OCI-LY1 (cell line): ENCODE measurements at regions not wholly inside any gene's neighbourhood (a gene's known extent, or its start where the extent isn't known, plus 50 kb on each side); places are given as distances from the start of the nearest gene placed in this dataset.
"Not testable (repeated sequence)": the region's sequence is repeated elsewhere in the genome, so short reads cannot be mapped to it uniquely, and the experiment has no call there.

Experiments
- H2AFZ ChIP-seq: fragments of 200-600 bp; sonication (generic), shearing (Covaris generic); 2 replicates; pipeline ENCODE4 v1.6.0; 2014; ENCODE audit warnings: antibody characterized with exemption, mild to moderate bottlenecking, low read length
- H3F3A ChIP-seq: fragments of 200-600 bp; sonication (generic), shearing (Covaris generic); 2 replicates; pipeline ENCODE4 v1.6.0; 2014; ENCODE audit warnings: mild to moderate bottlenecking, antibody characterized with exemption, low read length, moderate library complexity; ENCODE audit not compliant: insufficient read depth
- H3K27ac ChIP-seq: fragments of 200-600 bp; sonication (generic); 2 replicates; pipeline ENCODE4 v1.5.1; 2014; ENCODE audit warnings: low read length, mixed run types, mild to moderate bottlenecking, low read depth; ENCODE audit not compliant: poor library complexity, severe bottlenecking
- H3K27me3 ChIP-seq: fragments of 200-600 bp; sonication (generic); 2 replicates; pipeline ENCODE4 v1.6.0; 2014; ENCODE audit warnings: antibody characterized with exemption, mild to moderate bottlenecking, low read length, moderate library complexity; ENCODE audit not compliant: insufficient read depth
- H3K36me3 ChIP-seq: fragments of 200-600 bp; sonication (generic); 2 replicates; pipeline ENCODE4 v1.6.1; 2014; ENCODE audit warnings: mild to moderate bottlenecking, antibody characterized with exemption, low read length, moderate library complexity, mixed read lengths; ENCODE audit not compliant: insufficient read depth
- H3K4me1 ChIP-seq: fragments of 200-600 bp; sonication (generic); 2 replicates; pipeline ENCODE4 v1.5.1; 2014; ENCODE audit warnings: mild to moderate bottlenecking, low read length, moderate library complexity; ENCODE audit not compliant: insufficient read depth, severe bottlenecking
- H3K4me2 ChIP-seq: fragments of 200-600 bp; sonication (generic), shearing (Covaris generic); 2 replicates; pipeline ENCODE4 v1.6.1; 2014; ENCODE audit warnings: low read length
- H3K4me3 ChIP-seq: fragments of 200-600 bp; sonication (generic); 2 replicates; pipeline ENCODE4 v1.5.1; 2014; ENCODE audit warnings: low read length, low read depth, mild to moderate bottlenecking, mixed read lengths; ENCODE audit not compliant: poor library complexity, severe bottlenecking
- H3K79me2 ChIP-seq: fragments of 200-600 bp; shearing (Covaris generic); 2 replicates; pipeline ENCODE4 v1.6.1; 2016; ENCODE audit warnings: mixed run types, low read length, mixed read lengths; ENCODE audit not compliant: insufficient read depth
- H3K9ac ChIP-seq: fragments of 200-600 bp; sonication (generic), shearing (Covaris generic); 2 replicates; pipeline ENCODE4 v1.6.1; 2014; ENCODE audit warnings: mild to moderate bottlenecking, low read length, mixed read lengths
- H3K9me2 ChIP-seq: fragments of 200-600 bp; sonication (generic), shearing (Covaris generic); 2 replicates; pipeline ENCODE4 v1.6.1; 2014; ENCODE audit warnings: low read depth, mild to moderate bottlenecking, low read length, mixed read lengths
- H3K9me3 ChIP-seq: fragments of 200-600 bp; shearing (Covaris generic); 2 replicates; pipeline ENCODE4 v1.6.1; 2014; ENCODE audit warnings: low read length, mixed read lengths
- H4K20me1 ChIP-seq: fragments of 200-600 bp; sonication (generic), shearing (Covaris generic); 2 replicates; pipeline ENCODE4 v1.6.0; 2016; ENCODE audit warnings: mild to moderate bottlenecking, low read length; ENCODE audit not compliant: insufficient read depth
- EZH2 ChIP-seq: fragments of 200-600 bp; sonication (generic), shearing (Covaris generic); IDR thresholded peaks from 2 replicates; pipeline ENCODE4 v1.8.0; 2017; ENCODE audit warnings: borderline replicate concordance, mixed run types, mild to moderate bottlenecking, antibody characterized with exemption, low read length, moderate library complexity, mixed read lengths
- TF ChIP-seq, protein P1 (sequence below): fragments of 200-600 bp; sonication (generic), shearing (Covaris generic); IDR thresholded peaks from 2 replicates; pipeline ENCODE4 v1.5.1; 2017; ENCODE audit warnings: mild to moderate bottlenecking, antibody characterized with exemption, low read length, moderate library complexity, mixed read lengths

DNA sequence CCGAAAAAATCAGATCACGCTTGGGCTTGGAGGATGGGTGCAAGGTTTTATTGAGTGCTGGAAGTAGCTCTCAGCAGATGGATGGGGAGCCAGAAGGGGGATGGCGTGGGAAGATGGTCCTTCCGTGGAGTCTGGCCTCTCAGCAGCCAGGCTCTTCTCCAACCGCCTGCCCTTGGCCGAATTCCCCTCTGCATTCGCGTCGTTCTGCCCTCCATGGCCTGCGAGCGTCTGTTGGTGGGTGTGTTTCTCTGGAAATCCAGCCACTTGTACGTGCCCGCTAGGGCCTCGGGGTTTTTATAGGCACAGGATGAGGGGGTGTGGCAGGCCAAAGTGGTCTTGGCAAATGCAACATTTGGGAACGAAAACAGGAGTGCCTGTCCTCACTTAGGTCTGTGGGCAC lies 815.2 kb downstream of the TSN start:
- no peak for TF ChIP-seq EZH2
- TF ChIP-seq, protein P1, sequence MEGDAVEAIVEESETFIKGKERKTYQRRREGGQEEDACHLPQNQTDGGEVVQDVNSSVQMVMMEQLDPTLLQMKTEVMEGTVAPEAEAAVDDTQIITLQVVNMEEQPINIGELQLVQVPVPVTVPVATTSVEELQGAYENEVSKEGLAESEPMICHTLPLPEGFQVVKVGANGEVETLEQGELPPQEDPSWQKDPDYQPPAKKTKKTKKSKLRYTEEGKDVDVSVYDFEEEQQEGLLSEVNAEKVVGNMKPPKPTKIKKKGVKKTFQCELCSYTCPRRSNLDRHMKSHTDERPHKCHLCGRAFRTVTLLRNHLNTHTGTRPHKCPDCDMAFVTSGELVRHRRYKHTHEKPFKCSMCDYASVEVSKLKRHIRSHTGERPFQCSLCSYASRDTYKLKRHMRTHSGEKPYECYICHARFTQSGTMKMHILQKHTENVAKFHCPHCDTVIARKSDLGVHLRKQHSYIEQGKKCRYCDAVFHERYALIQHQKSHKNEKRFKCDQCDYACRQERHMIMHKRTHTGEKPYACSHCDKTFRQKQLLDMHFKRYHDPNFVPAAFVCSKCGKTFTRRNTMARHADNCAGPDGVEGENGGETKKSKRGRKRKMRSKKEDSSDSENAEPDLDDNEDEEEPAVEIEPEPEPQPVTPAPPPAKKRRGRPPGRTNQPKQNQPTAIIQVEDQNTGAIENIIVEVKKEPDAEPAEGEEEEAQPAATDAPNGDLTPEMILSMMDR, result no peak
- no peaks in the 10 kb centered on the region for H3K9me2 ChIP-seq
- no peaks in the 10 kb centered on the region for H3K27me3 ChIP-seq
- H3K9me3 ChIP-seq, result no peaks in the 10 kb centered on the region
- H3F3A ChIP-seq, result no peaks in the 10 kb centered on the region
- no peak overlapping the region for H3K4me2 ChIP-seq
- H3K4me3 ChIP-seq, result no peak overlapping the region
- H2AFZ ChIP-seq, result no peak overlapping the region
- H3K27ac ChIP-seq, result no peak overlapping the region
- H4K20me1 ChIP-seq, result no peaks in the 10 kb centered on the region
- H3K79me2 ChIP-seq, result no peaks in the 10 kb centered on the region
- H3K36me3 ChIP-seq, result no peaks in the 10 kb centered on the region
- no peak overlapping the region for H3K9ac ChIP-seq
- no peaks in the 10 kb centered on the region for H3K4me1 ChIP-seq

DNA sequence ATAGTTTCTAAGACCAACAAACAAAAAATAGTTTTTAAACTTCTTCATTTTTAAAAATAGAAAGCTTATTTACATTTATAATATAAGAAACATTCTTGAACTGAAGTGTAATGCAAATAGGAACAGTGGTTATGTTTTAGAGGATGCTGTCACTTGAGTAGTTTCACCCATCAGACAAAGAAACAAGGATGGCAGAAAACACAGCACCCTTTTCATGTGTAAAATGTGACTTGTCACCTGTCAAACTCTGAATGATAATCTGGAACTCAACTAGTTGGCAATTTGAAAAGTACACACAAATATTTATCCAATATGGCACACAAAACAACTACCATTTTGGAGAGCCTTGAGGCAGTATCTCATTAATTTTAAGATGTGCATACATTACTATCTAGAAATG lies 816.0 kb downstream of the TSN start:
- H3K9me3 ChIP-seq, H3K4me1 ChIP-seq, H3K4me2 ChIP-seq, H4K20me1 ChIP-seq, H3K27me3 ChIP-seq, H3F3A ChIP-seq, H3K36me3 ChIP-seq, H3K79me2 ChIP-seq, H3K4me3 ChIP-seq, H2AFZ ChIP-seq, H3K9ac ChIP-seq, H3K27ac ChIP-seq, H3K9me2 ChIP-seq: not testable (repeated sequence)

DNA sequence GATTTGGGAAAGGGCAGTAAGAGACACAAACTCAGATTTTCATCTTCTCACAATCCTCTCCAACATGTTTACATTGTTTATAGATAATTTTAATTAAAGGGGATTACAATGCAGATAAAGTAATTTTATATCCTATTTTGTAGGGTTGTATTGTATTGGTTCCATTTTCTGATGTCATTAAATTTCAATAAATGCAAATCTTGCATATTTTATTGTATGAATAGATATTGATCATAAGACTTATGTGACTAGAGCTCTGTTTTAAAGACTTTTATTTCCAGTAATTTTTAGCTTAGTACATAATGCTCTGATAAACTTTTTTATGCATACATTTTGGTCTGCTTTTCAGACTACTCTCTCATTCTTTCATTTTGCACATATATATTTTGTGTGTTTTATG lies 819.6 kb downstream of the TSN start:
- no peaks in the 10 kb centered on the region for H3K36me3 ChIP-seq
- H4K20me1 ChIP-seq, result no peaks in the 10 kb centered on the region
- H3K79me2 ChIP-seq, result no peaks in the 10 kb centered on the region
- H3K27me3 ChIP-seq, result no peaks in the 10 kb centered on the region
- no peak overlapping the region for H3K4me3 ChIP-seq
- H3K27ac ChIP-seq, result no peak overlapping the region
- H3K4me2 ChIP-seq, result no peak overlapping the region
- TF ChIP-seq, protein P1, result no peak
- no peak for TF ChIP-seq EZH2
- no peaks in the 10 kb centered on the region for H3K9me2 ChIP-seq
- H3K9ac ChIP-seq, result no peak overlapping the region
- no peaks in the 10 kb centered on the region for H3K9me3 ChIP-seq
- no peak overlapping the region for H2AFZ ChIP-seq
- no peaks in the 10 kb centered on the region for H3K4me1 ChIP-seq
- no peaks in the 10 kb centered on the region for H3F3A ChIP-seq

DNA sequence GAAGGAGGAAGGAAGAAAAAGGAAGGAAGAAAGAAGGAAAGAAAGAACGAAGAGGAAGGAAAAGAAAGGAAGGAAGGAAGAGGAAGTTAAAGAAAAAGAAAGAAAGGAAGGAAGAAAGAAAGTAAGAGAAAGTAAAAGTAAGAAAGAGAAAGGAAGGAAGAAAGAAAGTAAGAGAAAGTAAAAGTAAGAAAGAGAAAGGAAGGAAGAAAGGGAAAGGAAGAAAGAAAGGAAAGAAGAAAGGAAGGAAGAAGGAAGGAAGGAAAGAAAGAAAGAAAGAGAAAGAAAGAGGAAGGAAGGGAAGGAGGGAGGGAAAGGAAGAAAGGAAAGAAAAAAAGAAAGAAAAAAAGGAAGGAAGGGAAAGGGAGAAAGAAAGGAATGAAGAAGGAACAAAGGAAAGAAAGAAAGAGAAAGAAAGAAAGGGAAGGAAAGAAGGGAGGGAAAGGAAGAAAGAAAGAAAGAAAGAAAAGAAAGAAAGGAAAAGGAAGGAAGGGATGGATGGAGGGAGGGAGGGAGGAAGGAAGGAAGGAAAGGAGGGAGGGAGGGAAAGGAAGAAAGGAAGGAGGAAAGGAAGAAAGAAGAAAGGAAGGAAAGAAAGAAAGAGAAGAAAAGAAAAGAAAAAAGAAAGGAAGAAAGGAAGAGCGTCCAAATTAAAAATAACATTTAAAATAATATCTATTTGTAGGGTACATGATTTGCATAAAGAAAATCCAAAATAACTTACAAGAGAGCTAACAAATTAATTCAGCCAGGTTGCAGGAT lies 827.9 kb downstream of the TSN start:
- H3F3A ChIP-seq, result no peaks in the 10 kb centered on the region
- no peaks in the 10 kb centered on the region for H3K9me2 ChIP-seq
- no peaks in the 10 kb centered on the region for H3K79me2 ChIP-seq
- H3K9ac ChIP-seq, result no peak overlapping the region
- no peak for TF ChIP-seq EZH2
- TF ChIP-seq, protein P1, result no peak
- H3K4me3 ChIP-seq, result no peak overlapping the region
- no peaks in the 10 kb centered on the region for H3K4me1 ChIP-seq
- H2AFZ ChIP-seq, result no peak overlapping the region
- no peaks in the 10 kb centered on the region for H3K36me3 ChIP-seq
- no peaks in the 10 kb centered on the region for H3K27me3 ChIP-seq
- no peaks in the 10 kb centered on the region for H4K20me1 ChIP-seq
- no peaks in the 10 kb centered on the region for H3K9me3 ChIP-seq
- H3K4me2 ChIP-seq, result no peak overlapping the region
- no peak overlapping the region for H3K27ac ChIP-seq
